HG03159 (cell line): ENCODE measurements at regions not wholly inside any gene's neighbourhood (a gene's known extent, or its start where the extent isn't known, plus 50 kb on each side); places are given as distances from the start of the nearest gene placed in this dataset.

Experiments used
- ATAC-seq: cut with Tn5 transposase; IDR thresholded peaks from one replicate; pipeline ENCODE4 v1.9.1; 2021; ENCODE audit warnings: mild to moderate bottlenecking, moderate library complexity; ENCODE audit not compliant: unreplicated experiment

- no peak for ATAC-seq
Observed at GRCh38 chr10:83835945-83836745, 303.2 kb upstream of the GHITM start.

GRCh38 chr10:83848677-83849076 lies 290.6 kb upstream of the GHITM start:
- no peak for ATAC-seq

GRCh38 chr10:83849150-83849549 lies 290.2 kb upstream of the GHITM start:
- ATAC-seq, result no peak

DNA sequence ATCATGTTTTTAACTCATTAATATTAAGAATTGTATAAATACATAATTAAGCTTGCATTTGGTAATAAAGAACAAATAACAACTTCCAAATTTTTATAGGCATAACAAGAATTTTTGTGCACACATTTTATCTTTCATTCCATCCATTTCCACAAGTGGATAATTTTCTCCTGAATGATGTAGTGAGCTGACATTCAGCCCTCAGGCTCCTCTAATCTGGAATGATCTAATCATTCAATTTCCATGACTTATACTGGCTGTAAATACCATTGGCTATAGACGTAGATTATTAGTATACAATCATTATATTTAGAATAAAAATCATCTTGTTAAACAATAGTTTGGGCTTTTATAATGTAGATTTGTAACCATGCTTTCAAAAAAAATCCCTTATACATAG lies 287.2 kb upstream of the GHITM start:
- no peak for ATAC-seq

DNA sequence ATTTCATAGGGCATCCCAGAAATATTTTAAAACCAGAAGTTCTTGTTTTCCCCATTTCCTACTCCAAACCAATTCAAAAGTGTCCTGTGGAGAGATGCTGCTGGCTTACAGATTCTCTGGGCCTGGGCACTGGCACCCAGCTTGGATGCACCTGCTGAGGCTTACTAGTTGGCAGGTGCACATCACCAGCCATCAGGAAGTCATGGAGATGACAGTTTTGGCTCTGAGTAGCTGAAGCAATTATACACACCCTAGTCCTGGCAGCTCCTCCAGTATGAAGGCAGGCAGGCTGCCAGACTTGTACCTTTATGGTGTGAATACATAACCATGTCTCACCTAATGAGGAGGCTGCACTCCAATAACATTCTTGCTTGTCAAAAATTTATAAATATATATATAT lies 276.6 kb upstream of the GHITM start:
- no peak for ATAC-seq

- no peak for ATAC-seq
Observed at GRCh38 chr10:83863283-83863966, 275.9 kb upstream of the GHITM start.

DNA sequence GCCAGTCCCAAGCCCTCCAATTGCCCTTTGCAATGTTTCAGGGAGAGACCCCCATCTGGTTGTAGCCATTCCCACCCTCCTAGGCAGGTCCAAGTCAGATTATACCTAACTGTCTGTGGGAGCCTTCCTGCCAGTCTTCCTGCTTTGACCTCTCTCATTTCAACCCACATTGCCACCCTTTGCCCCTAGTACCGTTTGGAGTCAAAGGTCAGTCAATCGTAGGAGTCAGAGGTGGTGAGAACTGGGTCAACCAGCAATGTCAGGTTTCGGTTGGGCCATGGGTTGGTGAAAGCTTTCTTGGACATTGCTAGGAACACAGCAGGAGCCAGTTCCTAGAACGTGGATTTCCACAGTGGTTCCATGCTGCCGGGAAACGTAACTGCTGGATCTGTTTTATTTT lies 269.4 kb upstream of the GHITM start:
- no peak for ATAC-seq

DNA sequence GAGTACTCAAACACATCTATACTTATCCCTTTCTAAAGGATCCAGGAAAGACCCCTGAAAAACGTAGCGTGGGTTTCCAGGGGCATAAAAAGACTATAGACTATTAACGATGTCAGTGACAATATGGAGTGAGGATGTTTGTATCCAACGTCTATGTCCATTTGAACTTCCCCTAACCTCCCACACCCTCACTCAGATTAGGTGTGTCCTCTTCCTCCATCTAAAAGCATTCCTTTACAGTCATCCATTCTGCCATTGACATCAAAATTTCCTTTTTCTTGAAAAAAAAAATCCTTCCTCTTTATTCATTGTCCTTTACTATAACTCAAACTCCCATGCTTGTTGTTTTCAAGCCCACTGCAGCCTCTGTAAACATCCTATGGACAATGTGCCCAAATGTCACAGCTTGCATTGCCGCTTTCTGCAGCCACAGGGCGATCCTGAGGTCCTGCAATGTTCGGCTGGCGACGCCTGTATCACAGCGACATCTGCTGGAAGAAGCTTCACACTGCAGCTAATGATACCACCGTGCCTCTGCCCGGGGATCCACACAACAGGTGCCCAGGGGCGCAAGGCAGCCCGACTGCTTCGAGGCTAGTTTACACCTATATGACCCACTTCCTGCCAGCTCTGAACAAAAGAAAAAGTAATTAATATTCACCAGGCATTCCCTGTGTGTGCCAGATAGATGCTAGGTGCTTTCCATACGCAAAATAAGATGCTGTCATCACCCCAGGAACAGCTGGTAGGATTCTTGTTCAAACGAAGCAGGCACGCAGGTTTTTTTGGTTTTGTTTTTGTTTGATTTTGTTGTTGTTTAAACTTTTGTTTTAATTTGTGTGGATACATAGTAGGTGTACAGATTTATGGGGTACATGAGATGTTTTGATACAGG lies 267.9 kb upstream of the GHITM start:
- peak; percentile 99 for ATAC-seq

GRCh38 chr10:83880252-83880791 lies 259.0 kb upstream of the GHITM start:
- no peak for ATAC-seq

- ATAC-seq, result no peak
Observed at GRCh38 chr10:83881661-83882060, 257.6 kb upstream of the GHITM start.

GRCh38 chr10:83886871-83887270 lies 252.4 kb upstream of the GHITM start:
- no peak for ATAC-seq

DNA sequence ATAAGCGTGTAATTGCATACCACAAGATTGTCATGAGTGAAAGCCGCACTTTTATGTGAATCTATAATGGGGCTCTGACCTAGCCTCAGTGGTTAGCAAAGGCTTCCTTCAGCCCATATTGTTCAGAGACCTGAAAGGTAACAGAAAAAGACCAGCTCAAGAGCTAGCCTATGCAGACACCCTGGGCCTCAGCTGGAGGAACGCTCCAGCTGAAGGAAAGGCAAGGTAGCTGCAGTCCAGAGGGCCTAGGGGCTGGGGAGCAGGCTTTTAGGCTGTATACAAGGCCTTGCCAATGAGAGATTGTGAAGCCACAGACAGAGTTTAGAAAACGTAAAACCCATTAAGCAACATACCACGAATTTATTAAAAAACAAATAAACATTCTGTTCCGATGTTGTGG lies 246.6 kb upstream of the GHITM start:
- ATAC-seq, result no peak

DNA sequence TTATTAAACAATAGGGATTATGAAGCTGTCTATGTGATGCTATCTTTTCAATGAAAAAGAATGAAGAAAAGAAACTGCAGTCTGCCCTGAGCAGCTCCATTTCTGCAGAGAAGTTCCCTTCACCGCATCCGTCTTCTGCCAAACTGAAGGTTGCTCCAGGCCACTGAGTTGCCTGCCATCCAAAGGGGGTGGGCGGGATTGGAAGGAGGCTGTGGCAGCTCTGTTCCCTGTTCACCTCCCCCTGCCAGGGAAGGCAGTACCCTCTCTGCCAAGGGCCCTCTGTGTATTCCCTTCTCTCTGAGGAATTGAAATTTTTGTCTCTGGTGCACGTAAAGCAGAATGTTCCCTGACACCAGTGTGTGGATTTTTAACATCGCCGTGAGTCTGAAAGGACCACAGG lies 243.1 kb upstream of the GHITM start:
- ATAC-seq, result no peak

DNA sequence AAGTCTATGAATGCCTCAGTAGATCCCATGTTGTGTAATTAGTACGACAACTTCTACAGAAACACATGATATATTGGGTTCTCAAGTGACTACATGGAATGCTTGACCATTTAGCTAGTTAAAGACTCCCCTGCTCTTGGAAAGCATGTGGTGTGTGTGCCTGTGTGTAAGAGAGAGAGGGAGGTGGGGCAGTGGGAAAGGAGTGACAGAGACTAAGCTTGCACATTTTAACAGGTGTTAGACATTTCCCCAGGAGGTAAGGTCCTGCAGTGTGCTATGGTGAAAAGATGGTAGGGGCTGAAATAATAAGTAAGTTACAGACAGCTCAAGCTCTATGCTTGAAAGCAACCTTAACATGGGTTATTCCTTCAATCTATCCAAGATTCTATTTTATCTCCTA lies 241.7 kb upstream of the GHITM start:
- ATAC-seq, result no peak

- ATAC-seq, result no peak
Observed at GRCh38 chr10:83908506-83908905, 230.8 kb upstream of the GHITM start.

- no peak for ATAC-seq
Observed at GRCh38 chr10:83909001-83909400, 230.3 kb upstream of the GHITM start.

GRCh38 chr10:83915801-83916200 lies 223.5 kb upstream of the GHITM start:
- no peak for ATAC-seq

DNA sequence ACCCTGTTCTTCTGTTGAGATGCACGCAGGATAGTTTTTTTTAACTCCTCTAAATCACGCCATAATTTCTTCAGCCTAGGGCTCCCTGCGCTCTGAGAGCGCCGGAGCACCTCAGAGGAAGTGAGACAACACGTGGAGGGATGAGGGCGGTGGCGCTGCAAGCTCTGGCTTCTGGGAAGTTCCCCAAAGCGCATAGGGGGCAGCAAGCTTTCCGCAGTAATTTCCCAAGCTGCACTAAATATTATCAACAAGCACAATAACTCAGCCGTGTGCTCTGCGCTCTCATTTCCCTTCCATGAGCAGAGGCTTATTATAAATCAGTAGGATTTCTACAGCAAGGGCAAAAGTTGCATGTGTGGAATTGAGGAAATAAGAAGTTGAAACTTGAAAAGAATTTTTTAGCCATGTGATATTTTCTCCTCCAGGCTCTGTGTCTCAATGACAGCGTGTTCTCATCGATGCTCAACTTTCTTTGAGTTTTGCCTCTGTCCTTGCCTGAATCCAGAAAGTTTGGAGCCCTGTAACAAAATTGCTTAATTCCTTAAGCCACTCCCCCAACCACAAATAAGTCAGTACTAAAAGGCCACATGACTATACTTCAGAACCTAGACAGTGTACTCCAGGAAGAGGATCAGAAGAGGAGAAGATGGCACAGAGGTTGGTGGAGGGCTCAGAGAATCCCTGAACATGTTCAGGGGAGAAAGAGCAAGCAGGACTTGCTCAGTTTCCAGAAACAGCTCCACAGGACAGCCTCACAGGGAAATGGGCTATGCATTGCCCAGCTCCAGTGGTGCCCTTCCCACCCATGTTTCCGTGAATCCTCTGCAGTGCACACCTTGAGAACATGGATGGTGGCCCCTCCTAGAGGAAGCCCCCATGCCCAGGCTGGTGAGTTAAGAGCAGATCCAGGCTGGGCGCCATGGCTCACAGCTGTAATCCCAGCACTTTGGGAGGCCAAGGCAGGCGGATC lies 221.5 kb upstream of the GHITM start:
- ATAC-seq, result peak; percentile 85

- no peak for ATAC-seq
Observed at GRCh38 chr10:83919187-83919586, 220.1 kb upstream of the GHITM start.
